HG03139 (cell line): ENCODE measurements at regions not wholly inside any gene's neighbourhood (a gene's known extent, or its start where the extent isn't known, plus 50 kb on each side); places are given as distances from the start of the nearest gene placed in this dataset.
"Not testable (repeated sequence)": the region's sequence is repeated elsewhere in the genome, so short reads cannot be mapped to it uniquely, and the experiment has no call there.

ENCODE experiments used
- ATAC-seq: cut with Tn5 transposase; IDR thresholded peaks from one replicate; pipeline ENCODE4 v1.9.1; 2021; ENCODE audit not compliant: unreplicated experiment

DNA sequence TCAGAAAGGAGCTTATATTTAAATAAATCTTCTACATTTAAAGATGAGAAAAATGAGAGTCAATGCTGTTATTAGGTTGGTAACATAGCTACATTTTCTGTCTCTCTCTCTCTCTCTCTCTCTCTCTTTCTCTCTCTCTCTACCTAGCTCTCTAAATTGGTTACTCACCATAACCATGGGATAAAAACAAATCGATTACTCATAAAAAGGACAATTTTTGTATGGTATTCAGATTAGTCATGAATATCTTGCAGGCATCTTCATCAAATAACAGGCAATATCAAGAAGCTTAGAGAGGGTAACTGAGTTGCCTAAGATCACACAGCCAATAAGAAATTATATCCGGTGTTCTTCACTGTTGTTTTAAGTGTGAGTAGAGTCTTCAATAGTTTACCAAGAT lies 81.8 kb upstream of the ALCAM start:
- ATAC-seq: no peak

DNA sequence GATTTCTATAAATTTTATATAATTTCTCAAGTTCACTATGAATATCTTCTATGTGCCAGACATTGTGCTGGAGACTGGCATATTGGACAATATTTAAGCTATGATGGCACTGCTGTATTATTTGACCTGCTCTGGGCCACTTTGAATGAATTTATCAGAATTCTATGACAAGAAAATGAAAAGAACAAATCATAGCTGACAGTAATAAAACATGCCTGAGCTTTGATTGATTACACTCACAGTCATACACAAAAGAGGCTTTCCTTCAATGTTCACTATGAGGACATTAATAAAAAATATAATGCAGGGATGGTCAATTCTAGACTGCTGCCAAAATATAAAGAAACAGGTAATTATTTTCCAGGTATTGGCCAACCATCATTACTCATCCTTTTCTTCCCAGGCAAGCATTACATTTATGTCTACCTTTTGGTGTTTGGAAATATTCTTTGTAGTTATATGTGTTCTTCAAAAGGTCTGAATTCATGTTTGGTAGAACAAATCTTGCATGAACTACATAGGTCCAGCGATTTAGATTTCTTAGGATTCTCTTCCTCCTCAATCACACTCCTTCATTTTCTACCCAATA lies 81.0 kb upstream of the ALCAM start:
- no peak for ATAC-seq

DNA sequence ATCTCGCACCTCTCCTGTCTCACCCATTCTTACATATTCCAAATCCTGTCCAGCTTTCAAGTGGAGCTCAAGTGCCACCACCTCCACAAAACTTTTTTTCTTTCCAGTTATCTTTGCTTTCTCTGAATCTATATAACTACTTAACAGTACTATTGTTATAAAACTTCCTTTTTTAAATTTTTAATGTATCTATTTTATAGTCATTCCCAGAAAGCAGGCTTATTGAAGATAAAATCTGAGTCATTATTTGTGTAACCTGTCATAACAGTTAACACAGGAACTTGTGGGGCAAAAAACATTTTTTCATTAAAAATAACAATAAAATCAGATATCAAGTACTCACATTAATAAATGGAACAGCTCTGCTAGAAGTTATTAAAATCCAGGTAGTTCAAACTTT lies 73.3 kb upstream of the ALCAM start:
- no peak for ATAC-seq

DNA sequence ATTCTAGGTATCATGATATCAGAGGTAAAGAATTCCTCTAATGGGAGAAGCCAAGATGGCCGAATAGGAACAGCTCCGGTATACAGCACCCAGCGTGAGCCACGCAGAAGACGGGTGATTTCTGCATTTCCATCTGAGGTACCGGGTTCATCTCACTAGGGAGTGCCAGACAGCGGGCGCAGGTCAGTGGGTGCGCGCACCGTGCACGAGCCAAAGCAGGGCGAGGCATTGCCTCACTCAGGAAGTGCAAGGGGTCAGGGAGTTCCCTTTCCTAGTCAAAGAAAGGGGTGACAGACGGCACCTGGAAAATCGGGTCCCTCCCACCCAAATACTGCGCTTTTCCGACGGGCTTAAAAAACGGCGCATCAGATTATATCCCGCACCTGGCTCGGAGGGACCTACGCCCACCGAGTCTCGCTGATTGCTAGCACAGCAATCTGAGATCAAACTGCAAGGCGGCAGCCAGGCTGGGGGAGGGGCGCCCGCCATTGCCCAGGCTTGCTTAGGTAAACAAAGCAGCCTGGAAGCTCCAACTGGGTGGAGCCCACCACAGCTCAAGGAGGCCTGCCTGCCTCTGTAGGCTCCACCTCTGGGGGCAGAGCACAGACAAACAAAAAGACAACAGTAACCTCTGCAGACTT lies 70.4 kb upstream of the ALCAM start:
- not testable (repeated sequence) for ATAC-seq

DNA sequence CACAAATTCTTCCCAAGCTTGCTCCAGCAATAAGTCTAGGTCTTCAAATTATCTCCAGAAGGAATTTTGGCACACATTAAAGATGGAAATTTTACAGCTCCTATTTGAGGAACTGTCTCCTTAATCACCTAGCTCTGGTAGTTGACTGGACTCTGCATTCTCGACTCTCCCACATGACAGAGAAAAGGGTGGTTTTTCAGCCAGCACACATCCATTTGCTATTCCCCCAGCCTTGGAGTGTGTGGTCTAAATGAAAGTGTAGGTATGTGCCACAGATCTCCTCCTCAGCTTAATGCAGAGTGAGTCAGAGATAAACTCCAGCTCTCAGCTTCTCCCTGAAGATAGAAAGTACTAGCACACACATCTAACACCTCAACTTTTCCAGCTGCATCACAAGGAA lies 62.2 kb upstream of the ALCAM start:
- ATAC-seq: no peak

DNA sequence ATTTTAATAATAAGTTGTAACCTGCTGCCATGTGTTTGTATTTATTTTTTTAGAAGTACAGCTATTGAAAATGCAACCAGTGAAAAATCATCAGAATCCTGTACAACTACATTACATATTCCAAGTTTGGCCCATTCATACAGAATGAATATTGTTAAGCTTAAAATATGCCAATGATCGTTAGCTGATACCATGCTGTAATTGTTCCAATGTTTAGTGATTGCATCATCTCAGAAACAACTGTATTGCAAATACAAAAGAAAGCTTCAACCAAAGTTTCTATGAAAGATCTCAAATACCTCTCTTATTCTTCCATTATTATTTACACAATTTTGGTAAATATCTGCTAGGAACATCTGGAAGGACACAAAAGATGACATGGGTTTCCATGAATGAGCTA lies 51.6 kb upstream of the ALCAM start:
- ATAC-seq: no peak

DNA sequence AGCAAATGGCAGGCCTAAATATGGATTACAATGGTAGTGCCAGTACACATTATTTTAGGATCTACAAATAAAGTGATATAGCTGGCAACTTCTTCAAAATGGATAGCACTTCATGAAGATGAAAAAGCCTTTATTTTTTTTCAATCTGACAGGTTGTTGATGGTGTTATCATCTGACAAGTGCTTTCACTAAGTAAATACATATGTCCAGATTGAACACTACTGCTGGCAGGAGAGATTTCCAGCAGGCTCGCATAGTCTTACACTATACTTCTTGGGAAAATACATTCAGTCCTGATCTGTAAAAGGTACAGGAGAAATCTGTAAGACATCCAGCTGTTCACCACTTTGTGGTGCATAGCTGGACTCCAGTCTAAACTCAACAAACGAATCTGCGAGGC lies 50.9 kb upstream of the ALCAM start:
- ATAC-seq: no peak

DNA sequence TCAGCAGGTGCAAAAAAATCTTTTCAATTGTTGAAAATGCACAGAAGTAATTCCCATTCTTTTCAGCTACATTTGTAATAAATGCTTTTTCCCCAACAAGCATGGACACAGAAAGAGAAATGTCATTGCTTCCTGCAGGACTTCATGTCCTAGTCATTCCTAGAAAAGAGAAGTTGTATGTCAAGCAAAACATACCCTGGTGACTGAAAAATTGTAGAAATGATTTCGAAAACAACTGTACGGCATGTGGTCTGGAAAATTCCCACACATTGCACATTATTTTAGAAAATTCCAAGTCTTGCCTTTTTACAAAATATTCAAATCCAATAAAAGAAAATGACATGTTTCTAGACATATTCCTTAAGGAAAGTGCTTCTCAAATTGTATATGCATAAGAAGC lies 50.4 kb upstream of the ALCAM start:
- no peak for ATAC-seq
